GM23248 (cell line): ENCODE measurements at regions not wholly inside any gene's neighbourhood (a gene's known extent, or its start where the extent isn't known, plus 50 kb on each side); places are given as distances from the start of the nearest gene placed in this dataset.

Experiments used
- EZH2 ChIP-seq: fragments of 200-600 bp; sonication (generic); IDR thresholded peaks from 2 replicates; pipeline ENCODE4 v1.6.1; 2018; ENCODE audit warnings: antibody characterized with exemption, mild to moderate bottlenecking; ENCODE audit not compliant: insufficient read depth, poor library complexity, severe bottlenecking
- EZH2phosphoT487 ChIP-seq: fragments of 200-600 bp; sonication (generic); IDR thresholded peaks from 2 replicates; pipeline ENCODE4 v1.6.1; 2018; ENCODE audit warnings: antibody characterized with exemption, moderate library complexity, mild to moderate bottlenecking, low read depth; ENCODE audit not compliant: insufficient read depth

GRCh38 chr3:148214705-148215104, 483.0 kb upstream of the AGTR1 start:
- TF ChIP-seq EZH2 (no peak), EZH2phosphoT487 (no peak)
